Fibroblast of the aortic adventitia (primary cell): ENCODE measurements at regions not wholly inside any gene's neighbourhood (a gene's known extent, or its start where the extent isn't known, plus 50 kb on each side); places are given as distances from the start of the nearest gene placed in this dataset.
A peak's percentile ranks its signal among the peaks of the same experiment; 100 is the strongest.

Experiments used
- DNase-seq: peaks from one replicate; pipeline ENCODE4 v3.0.0-alpha.2; 2010; ENCODE audit warnings: low read depth
- H3K4me3 ChIP-seq: 2 replicates; pipeline ENCODE4 v1.5.1; 2011; ENCODE audit warnings: low read depth, mild to moderate bottlenecking, control low read depth, low read length, moderate library complexity
- CTCF ChIP-seq: IDR thresholded peaks from 2 replicates; pipeline ENCODE4 v1.5.1; 2011; ENCODE audit warnings: mild to moderate bottlenecking, low read length, control low read depth, inconsistent platforms; ENCODE audit not compliant: insufficient read depth

- H3K4me3 ChIP-seq, result no peak overlapping the region
- no peak for TF ChIP-seq CTCF
These were observed 1186.8 kb upstream of the SEL1L start for GRCh38 chr14:82720431-82720830.

DNA sequence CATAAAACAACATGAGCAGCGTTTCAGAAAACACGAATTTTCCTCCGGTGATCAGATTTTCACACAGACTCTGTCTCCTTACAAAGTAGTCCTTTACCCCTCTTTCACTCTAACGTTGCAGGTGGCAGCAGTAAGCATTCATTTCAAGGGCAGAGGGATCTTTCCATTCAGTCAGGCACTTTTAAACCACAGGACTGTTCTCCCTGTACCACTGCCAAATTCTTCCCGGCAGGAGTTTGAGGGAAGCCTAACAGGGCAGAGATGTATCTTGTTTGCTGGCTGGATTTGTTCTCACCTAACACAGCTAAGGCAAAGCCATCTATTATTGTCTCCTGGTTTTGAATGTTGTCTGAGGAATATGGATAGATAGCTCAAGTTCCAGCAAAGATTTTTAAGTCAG lies 1187.3 kb upstream of the SEL1L start:
- no peak overlapping the region for H3K4me3 ChIP-seq
- DNase-seq, result no peak
- no peak for TF ChIP-seq CTCF

More at GRCh38 chr14:82720431-82720830, 1186.8 kb upstream of the SEL1L start:
- DNase-seq, result no peak

- no peak for TF ChIP-seq CTCF
- no peak overlapping the region for H3K4me3 ChIP-seq
- no peak for DNase-seq
These were observed 1190.7 kb upstream of the SEL1L start for GRCh38 chr14:82724316-82724715.

- peak; percentile 1 for DNase-seq
- no peak for TF ChIP-seq CTCF
- no peak overlapping the region for H3K4me3 ChIP-seq
These were observed 1191.6 kb upstream of the SEL1L start for GRCh38 chr14:82725213-82725612.

DNA sequence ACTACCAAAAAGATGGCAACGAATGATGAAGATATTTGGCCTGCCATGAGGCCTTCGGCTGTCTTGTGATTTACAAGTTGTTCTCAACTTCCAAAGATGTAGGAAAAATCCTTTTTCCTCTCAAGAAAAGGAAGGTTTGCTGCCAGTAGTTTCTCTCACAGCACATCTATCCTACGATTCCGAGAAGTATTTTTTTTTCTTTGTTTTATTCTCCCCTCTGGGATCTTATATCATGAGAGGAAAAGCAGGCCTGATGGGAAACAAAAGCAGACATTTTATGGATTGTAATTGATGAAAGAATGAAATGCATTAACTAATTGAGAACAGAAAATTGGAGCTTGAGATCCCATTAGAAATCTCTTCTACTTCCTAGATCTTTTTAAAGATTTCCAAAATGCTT lies 1197.9 kb upstream of the SEL1L start:
- TF ChIP-seq CTCF, result no peak
- H3K4me3 ChIP-seq, result no peak overlapping the region
- no peak for DNase-seq

- no peak for TF ChIP-seq CTCF
- H3K4me3 ChIP-seq, result no peak overlapping the region
- DNase-seq, result no peak
These were observed 1206.9 kb upstream of the SEL1L start for GRCh38 chr14:82740547-82740946.

- no peak overlapping the region for H3K4me3 ChIP-seq
- no peak for DNase-seq
- no peak for TF ChIP-seq CTCF
These were observed 1221.8 kb upstream of the SEL1L start for GRCh38 chr14:82755476-82755875.
